HT-29 (cell line): ENCODE measurements at regions not wholly inside any gene's neighbourhood (a gene's known extent, or its start where the extent isn't known, plus 50 kb on each side); places are given as distances from the start of the nearest gene placed in this dataset.

Experiments used
- DNase-seq: peaks from one replicate; pipeline ENCODE4 v3.0.0-alpha.2; 2015; ENCODE audit warnings: low spot score

- no peak for DNase-seq
Observed at GRCh38 chr12:77124767-77125166, 59.4 kb upstream of the E2F7 start.

DNA sequence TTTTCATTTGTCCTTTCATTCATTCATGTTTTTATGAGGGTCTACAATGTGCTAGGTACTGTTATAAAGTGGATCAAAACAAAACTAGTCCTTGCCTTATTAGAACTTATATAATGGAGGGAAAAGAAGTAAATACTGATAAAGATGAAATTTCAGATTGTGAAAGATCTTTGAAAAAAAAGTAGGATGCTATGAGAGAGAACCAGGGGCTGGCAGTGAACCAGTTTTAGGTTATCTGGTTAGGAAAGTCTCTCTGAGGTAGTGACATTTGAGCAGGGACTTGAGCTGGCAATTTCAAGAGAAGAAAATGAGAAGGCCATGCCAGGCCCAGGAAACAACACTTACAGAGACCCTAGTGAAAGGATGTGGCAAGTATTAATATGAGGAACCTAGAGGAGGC is 57.3 kb upstream of the E2F7 start:
- no peak for DNase-seq

DNA sequence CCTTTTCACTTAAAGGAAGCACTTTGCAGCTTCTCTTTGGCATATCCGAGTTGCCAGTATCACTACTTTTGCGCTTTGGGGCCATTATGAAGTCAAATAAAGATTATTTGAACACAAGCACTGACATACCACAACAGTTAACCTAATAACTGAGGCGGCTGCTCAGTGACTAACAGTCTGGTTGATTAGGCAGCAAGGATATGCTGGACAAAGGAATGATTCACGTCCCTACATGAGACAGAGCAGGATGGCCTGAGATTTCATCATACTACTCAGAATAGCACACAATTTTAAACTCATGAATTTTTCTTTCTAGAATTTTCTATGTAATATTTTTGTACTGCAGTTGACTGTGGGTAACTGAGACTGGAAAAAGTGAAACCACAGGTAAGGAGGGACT is 56.9 kb upstream of the E2F7 start:
- DNase-seq, result no peak

GRCh38 chr12:77120156-77121085 is 55.1 kb upstream of the E2F7 start:
- no peak for DNase-seq

DNA sequence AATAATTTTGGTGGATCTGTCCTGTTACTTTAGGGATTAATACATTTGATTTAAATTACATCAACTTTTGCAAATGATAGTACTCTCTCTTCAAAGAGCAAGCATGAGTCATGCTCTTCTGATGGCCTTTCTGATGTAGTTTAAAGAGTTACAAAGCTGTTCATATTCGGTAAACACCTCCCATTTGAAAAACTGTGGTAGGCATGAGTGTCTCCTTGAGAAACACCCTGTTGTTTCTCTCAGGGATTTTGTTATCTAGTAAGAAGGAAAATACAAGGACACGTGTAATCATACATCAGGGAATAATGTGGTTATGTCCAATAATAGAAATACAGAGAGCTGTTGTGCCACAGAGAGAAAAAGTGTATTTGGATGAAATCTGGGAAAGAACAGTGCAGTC is 53.3 kb upstream of the E2F7 start:
- no peak for DNase-seq

- no peak for DNase-seq
Observed at GRCh38 chr12:77116277-77116676, 50.9 kb upstream of the E2F7 start.

DNA sequence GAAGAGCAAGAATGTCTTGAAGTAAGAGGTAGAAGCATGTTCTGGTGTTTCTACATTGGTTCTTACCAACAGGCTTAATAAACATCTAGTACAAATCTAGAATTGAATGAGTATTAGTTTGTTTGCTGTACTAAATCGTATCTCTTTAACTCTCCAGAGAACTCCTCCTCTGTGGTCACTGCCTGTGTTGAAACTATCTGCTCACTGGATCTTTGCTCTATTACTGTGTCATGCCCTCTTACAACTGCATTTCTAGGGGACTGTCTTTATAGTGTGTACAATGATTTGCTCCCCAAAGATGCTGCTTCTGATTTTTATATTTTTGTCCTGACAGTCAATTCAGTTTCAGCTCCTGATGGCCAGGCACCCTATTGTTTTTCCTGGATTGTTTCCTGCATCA is 50.1 kb upstream of the E2F7 start:
- no peak for DNase-seq
